ENCODE measurements at regions not wholly inside any gene's neighbourhood (a gene's known extent, or its start where the extent isn't known, plus 50 kb on each side); places are given as distances from the start of the nearest gene placed in this dataset.

GRCh38 chr1:36658838-36659237, 176.1 kb upstream of the CSF3R start:
- TF ChIP-seq EZH2phosphoT487 (IDR thresholded peaks at IDR 0.05; ENCODE audit: low read depth) = no peak
- no peak for TF ChIP-seq CTCF (IDR thresholded peaks at IDR 0.05; ENCODE audit: low read depth, low read length)
